ENCODE measurements at regions not wholly inside any gene's neighbourhood (a gene's known extent, or its start where the extent isn't known, plus 50 kb on each side); places are given as distances from the start of the nearest gene placed in this dataset.

DNA sequence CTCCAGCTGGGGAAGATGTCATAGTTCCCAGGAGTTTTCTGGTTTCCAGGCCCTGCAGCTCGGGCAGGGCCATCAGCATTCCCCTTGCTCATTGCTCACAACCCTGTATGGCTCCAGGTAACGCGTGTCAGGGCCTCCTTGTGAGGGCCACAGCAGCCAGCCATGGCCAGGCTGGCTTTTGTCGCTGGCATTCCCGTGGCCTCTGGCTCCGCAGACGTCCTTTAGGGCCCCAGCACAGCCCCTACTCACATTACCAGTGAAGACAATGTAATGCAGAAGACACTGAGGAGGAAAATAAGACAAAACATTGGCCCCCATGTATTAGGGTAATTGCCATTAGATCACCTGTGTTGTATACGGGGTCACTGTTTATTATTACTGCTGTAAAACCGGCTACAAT, 1799.0 kb downstream of the TP53TG3F start:
- DNase-seq (ENCODE audit: low spot score) = no peak

- DNase-seq (ENCODE audit: low spot score) = no peak
These were observed 1836.4 kb downstream of the TP53TG3F start for GRCh38 chr16:35295856-35296255.

GRCh38 chr16:35296962-35297653, 1837.7 kb downstream of the TP53TG3F start:
- no peak for DNase-seq (ENCODE audit: low spot score)

- no peak for DNase-seq (ENCODE audit: low spot score)
These were observed 1839.2 kb downstream of the TP53TG3F start for GRCh38 chr16:35298460-35299243.

- DNase-seq (ENCODE audit: low spot score) = no peak
These were observed 1843.4 kb downstream of the TP53TG3F start for GRCh38 chr16:35302859-35303258.

DNA sequence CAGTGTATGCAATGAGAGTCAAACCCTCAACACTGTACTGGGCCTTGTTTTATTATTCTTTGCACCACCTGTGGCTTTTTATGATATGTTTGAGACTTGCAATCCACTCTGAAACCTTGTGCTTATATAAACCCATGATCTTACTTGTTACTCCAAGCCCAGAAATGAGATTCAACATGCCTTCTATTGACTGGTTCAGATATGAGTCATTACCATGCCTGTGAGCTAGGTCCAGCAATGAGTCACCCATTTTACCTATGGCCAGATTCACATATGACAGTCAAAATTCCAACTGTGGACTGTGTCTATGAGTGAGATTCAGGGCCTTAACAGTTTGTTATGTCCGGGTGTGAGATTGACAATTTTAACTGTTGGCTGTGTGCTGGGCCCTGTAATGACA, 1846.1 kb downstream of the TP53TG3F start:
- no peak for DNase-seq (ENCODE audit: low spot score)

DNA sequence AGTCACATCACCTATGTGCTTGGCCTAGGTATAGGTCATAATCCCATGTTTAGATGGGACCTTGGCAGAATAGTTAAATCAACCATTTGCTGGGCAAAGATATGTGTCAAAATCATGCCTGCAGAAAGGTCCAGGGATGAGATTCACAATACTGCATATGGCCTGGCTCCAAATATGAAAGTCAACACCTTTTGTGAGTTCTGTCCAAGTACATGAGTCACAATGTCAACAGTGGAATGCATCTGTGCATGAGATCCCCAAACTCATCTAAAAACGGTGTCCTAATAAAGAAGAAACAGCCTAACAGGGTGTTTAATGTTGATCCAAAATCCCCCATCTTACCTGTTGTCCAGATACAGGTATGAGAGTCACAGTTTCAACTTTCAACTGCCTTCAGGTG, 1847.5 kb downstream of the TP53TG3F start:
- DNase-seq (ENCODE audit: low spot score) = no peak

- no peak for DNase-seq (ENCODE audit: low spot score)
These were observed 1849.3 kb downstream of the TP53TG3F start for GRCh38 chr16:35308674-35309073.

DNA sequence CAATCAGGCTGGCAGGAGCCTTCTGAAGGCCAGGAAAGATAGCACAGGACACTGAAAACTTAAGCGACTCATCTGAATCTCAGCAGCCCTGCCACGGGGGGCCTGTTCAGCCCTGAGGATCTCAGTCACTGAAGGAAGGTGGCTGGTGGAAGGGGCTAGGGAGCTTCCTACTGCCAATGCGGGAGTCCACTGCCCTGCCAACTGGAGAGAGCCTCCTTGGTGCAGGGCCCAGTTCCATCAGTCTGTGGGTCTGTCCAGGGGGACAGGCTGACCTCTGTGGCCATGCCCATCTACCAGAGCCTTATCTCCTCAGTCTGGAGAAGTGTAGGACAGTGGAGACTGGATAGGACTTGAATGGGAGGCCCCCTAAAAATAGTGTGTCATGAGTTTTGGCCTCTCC, 1851.6 kb downstream of the TP53TG3F start:
- no peak for DNase-seq (ENCODE audit: low spot score)

- no peak for DNase-seq (ENCODE audit: low spot score)
These were observed 1852.1 kb downstream of the TP53TG3F start for GRCh38 chr16:35311475-35311874.

- DNase-seq (ENCODE audit: low spot score) = no peak
These were observed 1854.9 kb downstream of the TP53TG3F start for GRCh38 chr16:35314298-35314697.

DNA sequence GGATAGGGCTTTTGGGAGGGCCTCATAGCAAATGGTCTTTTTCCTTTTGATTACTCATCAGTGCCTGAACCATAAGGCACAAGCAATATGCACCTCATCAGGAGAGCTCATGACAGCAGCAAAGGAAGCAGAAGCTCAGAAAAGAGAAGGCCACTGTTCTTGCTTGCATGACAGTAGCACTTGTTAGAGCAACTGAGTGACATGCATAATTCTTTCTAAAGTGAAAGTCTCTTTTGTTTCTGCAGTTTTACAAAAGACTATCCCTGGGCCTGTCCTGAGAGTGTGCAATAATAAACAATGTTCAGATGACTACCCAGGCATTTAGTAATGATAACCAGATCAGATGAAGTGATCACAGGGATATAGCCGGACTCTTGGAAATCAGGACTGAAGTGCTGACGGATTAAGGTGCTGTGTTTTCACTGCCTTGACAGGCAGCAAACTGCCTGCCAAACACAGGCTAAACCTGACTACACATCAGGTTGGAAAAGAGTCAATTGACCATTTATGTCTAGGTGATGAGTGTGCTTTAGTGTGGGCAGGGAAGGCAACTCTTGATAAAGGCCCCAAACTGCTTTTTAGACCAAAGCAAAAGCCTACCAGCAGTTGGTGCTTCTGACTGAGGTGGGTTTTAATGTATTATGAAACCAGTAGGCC, 1860.3 kb downstream of the TP53TG3F start:
- DNase-seq (ENCODE audit: low spot score) = no peak

GRCh38 chr16:35325936-35326335, 1866.5 kb downstream of the TP53TG3F start:
- DNase-seq (ENCODE audit: low spot score) = no peak

DNA sequence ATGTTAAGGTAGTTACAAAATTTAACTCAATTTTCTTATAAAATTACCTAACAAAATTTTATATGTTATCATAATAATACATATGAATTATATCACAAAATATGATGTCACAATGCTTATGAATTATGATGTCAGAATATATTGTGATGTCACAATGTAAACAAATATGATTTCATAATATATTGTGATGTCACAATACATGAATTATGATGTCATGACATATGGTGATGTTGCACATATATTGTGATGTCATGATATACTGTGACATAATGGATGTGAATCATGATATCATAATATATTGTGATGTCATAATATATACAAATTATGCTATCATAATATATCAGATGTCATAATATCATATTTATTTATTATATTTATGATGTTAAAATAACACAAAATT, 1879.9 kb downstream of the TP53TG3F start:
- DNase-seq (ENCODE audit: low spot score) = no peak

GRCh38 chr16:35342012-35342411, 1882.6 kb downstream of the TP53TG3F start:
- DNase-seq (ENCODE audit: low spot score) = no peak

- no peak for DNase-seq (ENCODE audit: low spot score)
These were observed 1884.8 kb downstream of the TP53TG3F start for GRCh38 chr16:35344012-35344762.

DNA sequence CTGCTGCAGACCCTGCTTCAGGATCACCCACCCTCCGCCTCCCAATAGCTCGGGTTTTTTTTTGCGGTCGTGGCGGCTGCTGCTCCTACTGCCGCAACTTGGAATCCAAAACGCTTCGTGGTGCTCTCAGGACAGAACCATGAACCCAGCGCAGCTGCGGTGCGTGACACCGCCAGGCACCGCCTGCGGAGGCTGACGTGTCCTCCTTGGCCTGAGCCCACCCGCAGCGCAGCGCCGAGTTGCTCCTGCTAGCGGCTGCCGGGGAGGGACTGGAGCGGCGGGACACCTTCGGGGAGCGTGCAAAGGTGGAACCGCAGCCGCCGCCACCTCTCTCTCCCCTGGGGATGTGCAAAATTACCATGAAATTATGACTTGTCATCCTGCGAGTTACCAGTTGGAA, 1893.0 kb downstream of the TP53TG3F start:
- DNase-seq (ENCODE audit: low spot score) = no peak

GRCh38 chr16:35363510-35363909, 1904.1 kb downstream of the TP53TG3F start:
- no peak for DNase-seq (ENCODE audit: low spot score)

GRCh38 chr16:35364263-35364662, 1904.9 kb downstream of the TP53TG3F start:
- no peak for DNase-seq (ENCODE audit: low spot score)

- DNase-seq (ENCODE audit: low spot score) = no peak
These were observed 1906.3 kb downstream of the TP53TG3F start for GRCh38 chr16:35365675-35366074.

GRCh38 chr16:35370617-35371016, 1911.2 kb downstream of the TP53TG3F start:
- DNase-seq (ENCODE audit: low spot score) = no peak

DNA sequence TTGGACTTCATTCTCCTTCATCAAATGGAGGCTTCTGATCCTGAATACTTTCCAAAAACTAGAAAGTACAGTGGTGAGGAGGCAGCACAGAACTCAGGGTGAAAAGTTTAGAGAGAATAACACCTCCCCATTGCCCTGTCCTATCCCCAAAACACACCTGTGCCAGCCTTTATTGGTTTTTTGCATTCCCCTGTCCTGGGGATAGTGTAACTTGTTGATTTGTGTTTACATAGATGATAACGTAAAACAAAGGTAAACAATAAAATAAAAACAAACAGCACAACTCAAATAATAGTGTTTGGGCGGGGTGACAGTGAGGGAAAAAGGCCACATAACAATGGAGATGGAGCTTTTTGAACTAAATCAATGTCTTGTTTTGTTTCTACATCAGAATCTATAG, 1917.7 kb downstream of the TP53TG3F start:
- no peak for DNase-seq (ENCODE audit: low spot score)
